HG03378 (cell line): ENCODE measurements at regions not wholly inside any gene's neighbourhood (a gene's known extent, or its start where the extent isn't known, plus 50 kb on each side); places are given as distances from the start of the nearest gene placed in this dataset.
"Not testable (repeated sequence)": the region's sequence is repeated elsewhere in the genome, so short reads cannot be mapped to it uniquely, and the experiment has no call there.

Source experiments
- ATAC-seq: cut with Tn5 transposase; IDR thresholded peaks from one replicate; pipeline ENCODE4 v1.9.1; 2021; ENCODE audit warnings: mild to moderate bottlenecking, moderate library complexity; ENCODE audit not compliant: unreplicated experiment

GRCh38 chr3:87503900-87504498 is 227.6 kb upstream of the POU1F1 start:
- peak; percentile 84 for ATAC-seq

- ATAC-seq: no peak
Observed at GRCh38 chr3:87501076-87501475, 224.7 kb upstream of the POU1F1 start.

GRCh38 chr3:87498358-87499080 is 222.1 kb upstream of the POU1F1 start:
- ATAC-seq: no peak

GRCh38 chr3:87495938-87496337 is 219.6 kb upstream of the POU1F1 start:
- ATAC-seq: no peak

- no peak for ATAC-seq
Observed at GRCh38 chr3:87494264-87494663, 217.9 kb upstream of the POU1F1 start.

GRCh38 chr3:87491843-87492242 is 215.5 kb upstream of the POU1F1 start:
- no peak for ATAC-seq

GRCh38 chr3:87489892-87490291 is 213.5 kb upstream of the POU1F1 start:
- ATAC-seq: no peak

- no peak for ATAC-seq
Observed at GRCh38 chr3:87488765-87489164, 212.4 kb upstream of the POU1F1 start.

- ATAC-seq: not testable (repeated sequence)
Observed at GRCh38 chr3:87486635-87487034, 210.3 kb upstream of the POU1F1 start.

- ATAC-seq: no peak
Observed at GRCh38 chr3:87486115-87486514, 209.7 kb upstream of the POU1F1 start.

- ATAC-seq: no peak
Observed at GRCh38 chr3:87478716-87479115, 202.3 kb upstream of the POU1F1 start.

- ATAC-seq: no peak
Observed at GRCh38 chr3:87473944-87474343, 197.6 kb upstream of the POU1F1 start.

GRCh38 chr3:87468938-87469337 is 192.6 kb upstream of the POU1F1 start:
- ATAC-seq: no peak

GRCh38 chr3:87468235-87468634 is 191.9 kb upstream of the POU1F1 start:
- ATAC-seq: no peak

- ATAC-seq: no peak
Observed at GRCh38 chr3:87462228-87462627, 185.8 kb upstream of the POU1F1 start.

GRCh38 chr3:87461443-87461842 is 185.1 kb upstream of the POU1F1 start:
- ATAC-seq: no peak

GRCh38 chr3:87461036-87461435 is 184.7 kb upstream of the POU1F1 start:
- no peak for ATAC-seq

- no peak for ATAC-seq
Observed at GRCh38 chr3:87448558-87448957, 172.2 kb upstream of the POU1F1 start.

- no peak for ATAC-seq
Observed at GRCh38 chr3:87446849-87447387, 170.5 kb upstream of the POU1F1 start.

- ATAC-seq: no peak
Observed at GRCh38 chr3:87442470-87442869, 166.1 kb upstream of the POU1F1 start.

GRCh38 chr3:87437765-87438164 is 161.4 kb upstream of the POU1F1 start:
- no peak for ATAC-seq

- ATAC-seq: no peak
Observed at GRCh38 chr3:87436781-87437543, 160.6 kb upstream of the POU1F1 start.
